ENCODE measurements at regions not wholly inside any gene's neighbourhood (a gene's known extent, or its start where the extent isn't known, plus 50 kb on each side); places are given as distances from the start of the nearest gene placed in this dataset.

DNA sequence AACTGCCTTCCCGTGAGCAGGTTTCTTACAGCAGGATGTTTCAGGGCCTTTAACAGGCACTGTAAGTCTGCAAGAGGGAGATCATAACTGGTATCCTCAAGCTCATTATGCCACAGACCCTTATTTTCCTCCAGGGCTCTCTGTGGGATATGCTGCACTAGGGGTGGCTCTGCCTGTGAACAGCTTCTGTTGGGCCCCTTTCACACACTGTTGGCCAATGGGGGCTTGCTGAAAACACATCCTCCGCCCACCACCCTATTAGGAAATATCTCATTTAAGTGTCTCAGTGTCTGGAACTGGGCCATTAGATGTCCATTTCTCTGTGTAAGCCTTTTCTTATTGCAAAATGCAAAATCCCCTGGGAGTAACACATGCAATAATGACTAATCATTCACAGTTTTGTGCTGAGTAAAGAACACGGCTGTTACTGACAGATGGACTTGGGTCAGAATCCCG is 414.3 kb upstream of the HS6ST1 start:
- TF ChIP-seq, protein P1, sequence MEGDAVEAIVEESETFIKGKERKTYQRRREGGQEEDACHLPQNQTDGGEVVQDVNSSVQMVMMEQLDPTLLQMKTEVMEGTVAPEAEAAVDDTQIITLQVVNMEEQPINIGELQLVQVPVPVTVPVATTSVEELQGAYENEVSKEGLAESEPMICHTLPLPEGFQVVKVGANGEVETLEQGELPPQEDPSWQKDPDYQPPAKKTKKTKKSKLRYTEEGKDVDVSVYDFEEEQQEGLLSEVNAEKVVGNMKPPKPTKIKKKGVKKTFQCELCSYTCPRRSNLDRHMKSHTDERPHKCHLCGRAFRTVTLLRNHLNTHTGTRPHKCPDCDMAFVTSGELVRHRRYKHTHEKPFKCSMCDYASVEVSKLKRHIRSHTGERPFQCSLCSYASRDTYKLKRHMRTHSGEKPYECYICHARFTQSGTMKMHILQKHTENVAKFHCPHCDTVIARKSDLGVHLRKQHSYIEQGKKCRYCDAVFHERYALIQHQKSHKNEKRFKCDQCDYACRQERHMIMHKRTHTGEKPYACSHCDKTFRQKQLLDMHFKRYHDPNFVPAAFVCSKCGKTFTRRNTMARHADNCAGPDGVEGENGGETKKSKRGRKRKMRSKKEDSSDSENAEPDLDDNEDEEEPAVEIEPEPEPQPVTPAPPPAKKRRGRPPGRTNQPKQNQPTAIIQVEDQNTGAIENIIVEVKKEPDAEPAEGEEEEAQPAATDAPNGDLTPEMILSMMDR (IDR thresholded peaks at IDR 0.05; ENCODE audit: low read length) = no peak
- TF ChIP-seq EZH2 (optimal IDR thresholded peaks at IDR 0.05; ENCODE audit: low read depth, low read length) = no peak
